Duodenal mucosa (tissue), 2 donors: ENCODE measurements at regions not wholly inside any gene's neighbourhood (a gene's known extent, or its start where the extent isn't known, plus 50 kb on each side); places are given as distances from the start of the nearest gene placed in this dataset.
"Not testable (repeated sequence)": the region's sequence is repeated elsewhere in the genome, so short reads cannot be mapped to it uniquely, and the experiment has no call there.

Experiments
- H3K27ac ChIP-seq: one replicate; pipeline ENCODE4 v1.7.0; 2013; ENCODE audit warnings: low read depth, low read length
- H3K27me3 ChIP-seq, 2 donors: one replicate each; pipeline ENCODE4 v1.7.0; 2013; ENCODE audit warnings: low read length in 2 of 2, control low read depth in 1 of 2; ENCODE audit not compliant: insufficient read depth in 2 of 2, control insufficient read depth in 1 of 2
- H3K36me3 ChIP-seq, 2 donors: one replicate each; pipeline ENCODE4 v1.7.0; 2013; ENCODE audit warnings: low read length in 2 of 2, control low read depth in 1 of 2; ENCODE audit not compliant: insufficient read depth in 2 of 2, control insufficient read depth in 1 of 2
- H3K4me1 ChIP-seq, 2 donors: one replicate each; pipeline ENCODE4 v1.7.0; 2013; ENCODE audit warnings: low read length in 2 of 2, control low read depth in 1 of 2; ENCODE audit not compliant: insufficient read depth in 2 of 2, control insufficient read depth in 1 of 2
- H3K4me3 ChIP-seq, 2 donors: one replicate each; pipeline ENCODE4 v1.7.0; 2013; ENCODE audit warnings: low read length in 2 of 2, low read depth in 1 of 2
- H3K9ac ChIP-seq, 2 donors: one replicate each; pipeline ENCODE4 v1.7.0; 2013; ENCODE audit warnings: low read length in 2 of 2, low read depth in 1 of 2
- H3K9me3 ChIP-seq, 2 donors: one replicate each; pipeline ENCODE4 v1.7.0; 2013; ENCODE audit warnings: low read length in 2 of 2, control low read depth in 1 of 2; ENCODE audit not compliant: control insufficient read depth in 1 of 2

DNA sequence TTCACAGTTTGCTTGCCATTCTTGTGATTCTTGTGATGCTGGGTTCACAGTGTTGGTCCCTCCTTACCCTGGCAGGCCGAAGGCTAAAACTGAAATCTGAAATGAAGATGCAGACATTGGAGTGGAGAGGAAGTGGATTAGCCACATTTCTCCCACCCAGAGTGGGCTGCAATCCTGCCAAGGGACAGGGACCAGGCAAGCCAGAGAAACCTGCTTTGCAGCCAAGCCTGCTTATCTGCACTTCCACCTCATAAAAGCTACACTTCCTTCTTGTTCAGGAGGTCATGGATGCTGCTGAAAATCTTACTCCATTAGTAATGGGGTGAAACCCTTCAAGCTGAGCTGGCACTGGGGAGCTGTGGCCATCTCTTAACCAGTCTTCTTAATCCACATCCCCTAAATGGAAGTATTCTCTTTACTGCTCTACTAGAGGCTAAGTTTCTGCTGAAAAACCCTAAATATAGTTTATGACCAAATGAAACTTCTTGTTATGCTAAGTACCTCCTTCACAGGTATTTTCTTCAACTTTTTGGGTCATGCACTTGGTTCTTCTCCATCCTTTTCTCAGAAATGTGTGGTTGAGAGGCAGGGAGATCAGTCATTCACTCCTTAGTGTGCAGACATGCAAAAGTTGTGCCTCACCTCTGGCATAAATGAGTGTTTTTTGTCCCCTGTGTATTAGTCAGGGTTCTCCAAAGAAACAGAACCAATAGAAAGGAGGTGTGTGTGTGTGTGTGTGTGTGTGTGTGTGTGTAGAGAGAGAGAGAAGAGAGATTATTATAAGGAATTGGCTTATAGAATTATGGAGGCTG is 133.9 kb upstream of the BMAL1 start:
- Histone ChIP-seq H3K9me3 (peaks cover 0 to 3% of the 10 kb centered on the region in 2 donors), H3K27ac (no peak overlapping the region), H3K27me3 (no peaks in the 10 kb centered on the region), H3K9ac (no peak overlapping the region), H3K4me1 (peaks cover 30 to 39% of the 10 kb centered on the region in 2 donors), H3K36me3 (no peaks in the 10 kb centered on the region), H3K4me3 (no peak overlapping the region)

DNA sequence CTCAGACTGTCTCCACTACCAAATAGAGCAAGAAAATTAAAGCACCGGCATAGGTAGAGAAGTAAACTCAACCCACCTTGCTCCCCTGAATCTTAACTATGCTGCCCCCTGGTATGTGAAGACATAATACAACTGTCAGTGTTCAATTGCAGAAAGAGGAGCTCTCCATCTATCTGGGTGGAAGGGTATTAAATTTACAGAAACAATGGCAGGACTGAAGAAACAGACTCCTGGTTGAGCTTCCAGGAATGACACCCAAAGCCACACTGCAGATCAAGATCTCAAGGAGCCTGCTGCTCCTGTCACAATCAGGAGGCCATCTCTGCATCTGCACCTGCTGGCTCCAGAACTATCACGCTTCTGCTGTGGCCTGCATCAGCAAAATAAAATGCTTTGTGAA is 132.1 kb upstream of the BMAL1 start:
- no peaks in the 10 kb centered on the region for H3K27me3 ChIP-seq
- H3K9me3 ChIP-seq, result no peaks in the 10 kb centered on the region
- no peak overlapping the region for H3K4me3 ChIP-seq
- no peaks in the 10 kb centered on the region for H3K36me3 ChIP-seq
- H3K27ac ChIP-seq, result no peak overlapping the region
- peaks cover 26 to 35% of the 10 kb centered on the region in 2 donors for H3K4me1 ChIP-seq
- H3K9ac ChIP-seq, result no peak overlapping the region

DNA sequence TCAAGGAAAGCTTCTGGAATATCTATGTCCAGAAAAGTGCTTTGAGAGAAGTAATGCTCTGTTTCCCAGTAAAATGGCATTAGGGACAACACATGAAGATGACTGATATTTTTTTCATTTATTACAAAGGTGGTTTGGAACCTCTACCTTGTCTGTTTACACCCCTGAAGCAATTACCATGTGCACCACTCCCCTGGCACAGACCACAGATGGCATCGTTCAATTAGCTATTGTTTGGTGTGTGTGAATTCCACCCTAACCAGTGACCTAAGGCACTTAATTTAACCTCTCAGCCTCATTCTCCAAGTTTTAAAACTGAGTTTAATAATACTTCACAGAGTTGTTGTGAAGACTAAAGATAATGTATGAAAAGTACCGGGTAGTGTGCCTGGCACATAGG is 127.6 kb upstream of the BMAL1 start:
- Histone ChIP-seq H3K4me3 (no peak overlapping the region), H3K9me3 (no peaks in the 10 kb centered on the region), H3K36me3 (no peaks in the 10 kb centered on the region), H3K27me3 (no peaks in the 10 kb centered on the region), H3K9ac (no peak overlapping the region), H3K4me1 (peaks cover 6 to 12% of the 10 kb centered on the region in 2 donors), H3K27ac (no peak overlapping the region)

DNA sequence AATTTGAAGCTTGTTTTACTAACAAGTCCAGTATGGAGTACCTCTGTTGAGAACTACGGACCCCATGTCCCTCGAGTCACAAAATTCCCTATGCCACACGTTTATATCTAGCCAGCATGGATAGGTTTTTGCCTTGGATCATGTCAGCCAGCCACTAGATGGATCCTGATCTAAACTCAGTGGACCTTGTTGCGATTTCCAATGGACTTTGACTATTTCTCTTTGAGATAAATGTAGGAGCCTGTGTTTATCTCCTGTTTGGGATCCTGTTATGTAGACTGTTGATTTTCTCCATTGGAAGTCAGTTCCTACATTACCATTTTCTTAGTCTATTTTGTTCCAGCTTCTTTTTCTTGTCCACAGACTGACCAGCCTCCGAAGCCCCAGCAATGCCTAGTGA is 127.1 kb upstream of the BMAL1 start:
- no peaks in the 10 kb centered on the region for H3K9me3 ChIP-seq
- H3K4me3 ChIP-seq, result no peak overlapping the region
- H3K9ac ChIP-seq, result no peak overlapping the region
- no peaks in the 10 kb centered on the region for H3K27me3 ChIP-seq
- H3K4me1 ChIP-seq, result peaks cover 6 to 12% of the 10 kb centered on the region in 2 donors
- H3K36me3 ChIP-seq, result no peaks in the 10 kb centered on the region
- no peak overlapping the region for H3K27ac ChIP-seq

DNA sequence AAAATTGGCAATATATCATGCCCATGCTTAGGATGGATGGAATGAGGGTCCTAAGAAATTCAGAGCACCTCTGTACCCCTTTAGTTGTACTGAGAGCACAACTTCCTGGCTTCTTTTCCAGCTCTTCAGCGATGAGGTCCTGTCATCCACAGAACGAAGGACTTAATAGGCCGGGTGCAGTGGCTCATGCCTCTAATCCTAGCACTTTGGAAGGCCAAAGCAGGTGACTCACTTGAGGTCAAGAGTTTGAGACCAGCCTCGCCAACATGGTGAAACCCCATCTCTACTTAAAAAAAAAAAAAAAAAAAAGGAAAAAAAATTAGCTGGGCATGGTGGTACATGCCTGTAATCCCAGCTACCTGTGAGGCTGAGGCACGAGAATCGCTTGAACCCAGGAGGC is 125.3 kb upstream of the BMAL1 start:
- Histone ChIP-seq H3K36me3 (no peaks in the 10 kb centered on the region), H3K27ac (no peak overlapping the region), H3K9me3 (no peaks in the 10 kb centered on the region), H3K27me3 (no peaks in the 10 kb centered on the region), H3K9ac (no peak overlapping the region), H3K4me3 (no peak overlapping the region), H3K4me1 (peaks cover 6 to 12% of the 10 kb centered on the region in 2 donors)

DNA sequence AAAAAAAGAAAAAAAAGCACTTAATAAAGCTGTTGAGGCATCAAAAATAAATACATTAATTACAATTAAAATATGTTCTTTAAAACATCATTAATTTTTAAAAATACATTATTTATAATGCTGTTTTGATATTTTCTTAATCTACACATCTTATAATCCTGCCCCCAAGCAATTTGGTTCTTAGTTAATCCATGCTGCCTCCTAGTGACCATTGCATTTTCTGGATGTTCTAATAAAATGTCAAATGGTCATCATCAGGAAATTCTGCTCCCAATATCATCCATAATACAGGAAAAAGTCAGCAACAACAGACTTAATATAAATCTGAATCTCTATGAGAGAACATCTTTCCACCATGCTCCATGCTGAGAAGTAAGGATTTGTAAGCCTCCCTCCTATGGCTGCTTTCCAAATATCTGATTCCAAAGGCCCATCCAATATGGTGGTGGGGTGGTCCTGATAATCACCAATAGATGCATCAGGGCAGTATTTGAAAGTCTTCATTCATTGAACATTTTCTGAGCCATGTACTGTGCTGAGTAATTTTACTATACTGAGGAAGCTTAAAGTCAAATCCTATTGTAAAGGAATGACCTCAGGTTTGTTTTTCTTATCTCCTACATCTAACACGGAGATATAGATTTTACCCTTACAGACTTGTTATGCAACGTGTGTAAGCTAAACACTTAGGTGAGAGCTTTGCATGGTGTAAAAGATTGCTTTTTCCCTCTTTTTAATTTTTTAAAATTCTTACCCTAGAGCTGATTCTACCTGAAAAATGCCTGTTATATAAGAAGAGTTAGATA is 124.7 kb upstream of the BMAL1 start:
- Histone ChIP-seq H3K27me3 (no peaks in the 10 kb centered on the region), H3K36me3 (no peaks in the 10 kb centered on the region), H3K27ac (no peak overlapping the region), H3K4me3 (no peak overlapping the region), H3K9me3 (no peaks in the 10 kb centered on the region), H3K4me1 (peaks cover 6 to 12% of the 10 kb centered on the region in 2 donors), H3K9ac (no peak overlapping the region)

DNA sequence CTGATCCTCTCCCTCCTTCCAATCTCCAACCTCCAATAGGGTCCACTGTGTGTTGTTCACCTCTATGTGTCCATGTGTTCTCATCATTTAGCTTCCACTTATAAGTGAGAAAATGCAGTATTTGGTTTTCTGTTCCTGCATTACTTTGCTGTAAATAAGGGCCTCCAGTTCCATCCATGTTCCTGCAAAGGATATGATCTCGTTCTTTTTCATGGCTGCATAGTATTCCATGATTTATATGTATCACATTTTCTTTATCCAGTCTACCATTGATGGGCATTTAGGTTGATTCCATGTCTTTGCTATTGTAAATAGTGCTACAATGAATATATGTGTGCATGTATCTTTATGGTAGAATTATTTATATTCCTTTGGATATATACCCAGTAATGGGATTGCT is 123.2 kb upstream of the BMAL1 start:
- H3K9ac ChIP-seq, H3K27ac ChIP-seq, H3K9me3 ChIP-seq, H3K4me3 ChIP-seq, H3K27me3 ChIP-seq, H3K36me3 ChIP-seq: not testable (repeated sequence)
- peaks cover 6 to 12% of the 10 kb centered on the region in 2 donors for H3K4me1 ChIP-seq

DNA sequence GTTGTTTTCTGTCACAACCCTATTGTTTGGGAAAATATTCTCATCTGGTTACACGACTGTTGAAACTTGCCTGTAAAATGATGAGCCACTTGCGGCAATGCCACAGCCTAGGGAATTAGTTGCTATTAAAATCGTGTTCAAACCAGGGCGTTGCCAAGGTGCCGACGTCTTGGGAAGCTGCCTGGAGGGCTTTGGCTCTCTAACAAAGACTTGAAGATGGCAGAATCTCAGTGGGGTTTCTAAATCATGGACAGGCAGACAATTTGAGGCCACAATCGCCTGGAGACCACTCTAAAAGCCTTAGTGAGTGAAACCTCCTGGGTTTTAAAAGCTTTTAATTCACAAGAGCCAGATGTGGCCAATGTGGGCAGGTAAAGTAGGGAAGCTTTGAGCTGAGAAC is 117.2 kb upstream of the BMAL1 start:
- H3K27me3 ChIP-seq, result no peaks in the 10 kb centered on the region
- H3K9ac ChIP-seq, result no peak overlapping the region
- no peak overlapping the region for H3K27ac ChIP-seq
- H3K4me1 ChIP-seq, result no peaks in the 10 kb centered on the region
- no peaks in the 10 kb centered on the region for H3K9me3 ChIP-seq
- H3K4me3 ChIP-seq, result no peak overlapping the region
- no peaks in the 10 kb centered on the region for H3K36me3 ChIP-seq

DNA sequence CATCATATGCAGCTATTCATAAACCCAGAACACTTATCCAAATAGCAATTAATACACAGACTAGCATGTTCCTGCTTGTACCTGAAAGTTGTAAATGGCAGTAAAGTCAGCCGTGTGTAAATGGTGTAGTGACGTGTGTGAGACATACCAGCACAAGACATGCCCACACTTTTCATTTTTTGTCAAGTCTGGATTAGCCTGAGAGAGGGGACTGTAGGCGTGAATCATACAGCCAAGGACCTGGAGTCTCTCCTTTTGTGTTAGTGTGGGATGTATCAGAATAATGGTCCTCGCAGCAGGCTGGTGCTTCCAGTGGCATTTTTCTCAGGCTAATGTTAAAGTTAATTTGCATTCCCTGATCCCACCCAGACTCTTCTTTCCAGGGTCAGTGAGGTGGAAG is 116.8 kb upstream of the BMAL1 start:
- Histone ChIP-seq H3K9ac (no peak overlapping the region), H3K4me3 (no peak overlapping the region), H3K27me3 (no peaks in the 10 kb centered on the region), H3K9me3 (no peaks in the 10 kb centered on the region), H3K27ac (no peak overlapping the region), H3K4me1 (no peaks in the 10 kb centered on the region), H3K36me3 (no peaks in the 10 kb centered on the region)

DNA sequence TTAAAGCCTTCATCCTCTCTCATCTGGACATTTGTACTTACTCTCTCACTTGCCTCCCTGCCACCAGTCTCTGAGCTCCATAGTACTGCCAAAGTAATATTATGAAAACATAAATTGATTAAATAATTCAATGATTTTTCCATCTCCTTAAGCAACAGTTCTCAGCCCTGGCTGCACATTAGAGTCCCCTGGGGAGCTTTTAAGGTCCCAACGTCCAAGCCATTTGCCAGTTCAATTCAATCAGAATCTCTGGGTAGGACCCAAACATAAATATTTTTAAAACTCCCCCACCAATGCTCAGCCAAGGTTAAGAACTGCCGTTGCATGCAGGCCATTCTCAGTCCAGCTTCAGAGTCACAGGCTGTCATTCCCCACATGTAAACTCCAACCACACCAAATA is 114.4 kb upstream of the BMAL1 start:
- H3K9me3 ChIP-seq, result no peaks in the 10 kb centered on the region
- no peak overlapping the region for H3K4me3 ChIP-seq
- H3K27ac ChIP-seq, result no peak overlapping the region
- no peaks in the 10 kb centered on the region for H3K36me3 ChIP-seq
- peaks cover 0 to under 1% of the 10 kb centered on the region in 2 donors for H3K4me1 ChIP-seq
- no peak overlapping the region for H3K9ac ChIP-seq
- H3K27me3 ChIP-seq, result no peaks in the 10 kb centered on the region
